H1 (cell line): ENCODE measurements at regions not wholly inside any gene's neighbourhood (a gene's known extent, or its start where the extent isn't known, plus 50 kb on each side); places are given as distances from the start of the nearest gene placed in this dataset.

Experiments used
- BACH1 ChIP-seq: IDR thresholded peaks from 2 replicates; pipeline ENCODE4 v1.6.1; 2012; ENCODE audit warnings: low read length, improper control_type of control experiment
- FOSL1 ChIP-seq: IDR thresholded peaks from 2 replicates; pipeline ENCODE4 v1.6.1; 2011; ENCODE audit warnings: mild to moderate bottlenecking, low read depth, low read length, moderate library complexity; ENCODE audit not compliant: insufficient read depth
- RAD21 ChIP-seq, 2 experiments: IDR thresholded peaks in 1 of 2; conservative IDR thresholded peaks in 1 of 2; 2 replicates each; pipeline ENCODE4 v1.6.1; 2011; ENCODE audit warnings: low read depth in 2 of 2, low read length in 2 of 2, improper control_type of control experiment in 1 of 2, inconsistent platforms in 1 of 2, mild to moderate bottlenecking in 1 of 2, moderate library complexity in 1 of 2
- RFX5 ChIP-seq: IDR thresholded peaks from 2 replicates; pipeline ENCODE4 v1.6.1; 2011; ENCODE audit warnings: low read depth, low read length, improper control_type of control experiment, borderline replicate concordance
- SP2 ChIP-seq: IDR thresholded peaks from 2 replicates; pipeline ENCODE4 v1.6.1; 2012; ENCODE audit warnings: mild to moderate bottlenecking, low read length, inconsistent platforms
- SRF ChIP-seq: IDR thresholded peaks from 2 replicates; pipeline ENCODE4 v1.6.1; 2011; ENCODE audit warnings: mild to moderate bottlenecking, low read depth, low read length, moderate library complexity
- ZNF274 ChIP-seq: IDR thresholded peaks from 2 replicates; pipeline ENCODE4 v1.7.0; 2012; ENCODE audit warnings: low read length, borderline replicate concordance; ENCODE audit errors: extremely low read depth

DNA sequence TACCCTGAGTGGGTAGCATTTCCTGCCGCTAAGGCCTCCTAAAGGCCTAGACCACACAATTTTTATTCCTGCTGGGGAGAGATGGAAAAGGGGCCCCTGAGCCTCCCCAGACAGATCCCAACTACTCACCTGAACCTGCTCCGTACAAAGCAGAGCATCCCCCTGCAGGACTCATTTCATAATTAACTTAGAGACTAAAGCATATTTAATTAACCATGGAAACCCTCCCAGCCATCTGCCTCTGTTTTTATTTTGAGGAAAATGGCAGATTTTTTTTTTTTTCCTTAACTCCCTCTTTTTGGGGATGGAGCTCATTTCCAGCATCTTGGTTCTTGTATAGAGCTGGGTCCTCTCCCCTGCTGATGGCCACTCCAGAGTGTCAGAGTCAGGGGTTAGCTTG, 96.5 kb upstream of the CRHR1 start (continued):
- TF ChIP-seq RAD21 (IDR thresholded peaks at IDR 0.05 in 1 of 2, conservative IDR thresholded peaks at IDR 0.05 in 1 of 2; ENCODE audit: low read depth in 2 of 2, low read length in 2 of 2) (no peak), RFX5 (no peak), BACH1 (no peak), ZNF274 (no peak), FOSL1 (no peak), SRF (no peak), SP2 (no peak)
